Parathyroid adenoma (tissue), 2 donors: ENCODE measurements at regions not wholly inside any gene's neighbourhood (a gene's known extent, or its start where the extent isn't known, plus 50 kb on each side); places are given as distances from the start of the nearest gene placed in this dataset.

Experiments
- H2AFZ ChIP-seq: fragments of 300-600 bp; sonication (generic); one replicate; pipeline ENCODE4 v1.7.0; 2017; ENCODE audit warnings: antibody characterized with exemption, mild to moderate bottlenecking
- H3K27ac ChIP-seq: fragments of 300-600 bp; sonication (generic); one replicate; pipeline ENCODE4 v1.7.0; 2017
- H3K27me3 ChIP-seq: fragments of 300-600 bp; sonication (generic); one replicate; pipeline ENCODE4 v1.7.0; 2017; ENCODE audit warnings: low read length; ENCODE audit not compliant: control insufficient read depth, insufficient read depth
- H3K36me3 ChIP-seq: fragments of 300-600 bp; sonication (generic); one replicate; pipeline ENCODE4 v1.7.0; 2017; ENCODE audit warnings: low read length; ENCODE audit not compliant: control insufficient read depth, insufficient read depth
- H3K4me1 ChIP-seq: fragments of 300-600 bp; sonication (generic); one replicate; pipeline ENCODE4 v1.7.0; 2017; ENCODE audit warnings: control low read depth
- H3K4me2 ChIP-seq: fragments of 300-600 bp; sonication (generic); one replicate; pipeline ENCODE4 v1.7.0; 2017; ENCODE audit warnings: low read length
- H3K4me3 ChIP-seq: fragments of 300-600 bp; sonication (generic); one replicate; pipeline ENCODE4 v1.7.0; 2017; ENCODE audit warnings: low read depth, low read length
- H3K79me2 ChIP-seq: fragments of 300-600 bp; sonication (generic); one replicate; pipeline ENCODE4 v1.7.0; 2017; ENCODE audit warnings: control low read depth
- H3K9ac ChIP-seq: fragments of 300-600 bp; sonication (generic); one replicate; pipeline ENCODE4 v1.7.0; 2017; ENCODE audit warnings: mild to moderate bottlenecking
- H3K9me3 ChIP-seq: fragments of 300-600 bp; sonication (generic); one replicate; pipeline ENCODE4 v1.7.0; 2017; ENCODE audit warnings: low read length; ENCODE audit not compliant: control insufficient read depth
- TF ChIP-seq, protein P1 (sequence below): fragments of 300-600 bp; sonication (generic); IDR thresholded peaks from one replicate; pipeline ENCODE4 v1.7.0; 2017; ENCODE audit warnings: antibody characterized with exemption, mild to moderate bottlenecking
- donor health status: primary hyperparathyroidism.

DNA sequence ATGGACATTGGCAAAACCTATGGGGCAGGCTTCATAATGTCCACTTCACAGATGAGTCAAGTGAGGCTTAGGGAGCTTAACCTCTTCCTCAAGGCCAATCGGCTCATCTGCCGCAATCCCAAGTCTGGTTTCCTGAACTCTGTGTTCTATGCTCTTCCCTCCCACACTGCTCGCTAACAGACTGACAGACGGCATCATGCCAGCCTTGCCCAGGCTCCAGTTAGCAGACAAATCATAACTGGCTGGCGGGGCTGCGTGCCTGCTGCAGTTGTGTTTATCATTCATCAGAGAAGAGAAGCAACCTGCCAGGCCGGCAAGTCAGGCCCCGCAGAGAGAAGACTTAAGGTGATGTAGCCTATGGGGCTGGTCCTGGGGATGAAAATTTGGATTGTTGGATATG lies 216.2 kb upstream of the ASIC2 start:
- Histone ChIP-seq H3K36me3 (no peaks in the 10 kb centered on the region), H3K27me3 (no peaks in the 10 kb centered on the region), H3K4me2 (no peak overlapping the region), H3K4me3 (no peak overlapping the region), H3K27ac (no peak overlapping the region), H3K4me1 (no peaks in the 10 kb centered on the region), H2AFZ (no peak overlapping the region), H3K9ac (no peak overlapping the region), H3K79me2 (no peaks in the 10 kb centered on the region), H3K9me3 (no peaks in the 10 kb centered on the region)
- TF ChIP-seq, protein P1, sequence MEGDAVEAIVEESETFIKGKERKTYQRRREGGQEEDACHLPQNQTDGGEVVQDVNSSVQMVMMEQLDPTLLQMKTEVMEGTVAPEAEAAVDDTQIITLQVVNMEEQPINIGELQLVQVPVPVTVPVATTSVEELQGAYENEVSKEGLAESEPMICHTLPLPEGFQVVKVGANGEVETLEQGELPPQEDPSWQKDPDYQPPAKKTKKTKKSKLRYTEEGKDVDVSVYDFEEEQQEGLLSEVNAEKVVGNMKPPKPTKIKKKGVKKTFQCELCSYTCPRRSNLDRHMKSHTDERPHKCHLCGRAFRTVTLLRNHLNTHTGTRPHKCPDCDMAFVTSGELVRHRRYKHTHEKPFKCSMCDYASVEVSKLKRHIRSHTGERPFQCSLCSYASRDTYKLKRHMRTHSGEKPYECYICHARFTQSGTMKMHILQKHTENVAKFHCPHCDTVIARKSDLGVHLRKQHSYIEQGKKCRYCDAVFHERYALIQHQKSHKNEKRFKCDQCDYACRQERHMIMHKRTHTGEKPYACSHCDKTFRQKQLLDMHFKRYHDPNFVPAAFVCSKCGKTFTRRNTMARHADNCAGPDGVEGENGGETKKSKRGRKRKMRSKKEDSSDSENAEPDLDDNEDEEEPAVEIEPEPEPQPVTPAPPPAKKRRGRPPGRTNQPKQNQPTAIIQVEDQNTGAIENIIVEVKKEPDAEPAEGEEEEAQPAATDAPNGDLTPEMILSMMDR, result no peak

- H3K27ac ChIP-seq, result no peak overlapping the region
- no peak overlapping the region for H3K9ac ChIP-seq
- H3K27me3 ChIP-seq, result no peaks in the 10 kb centered on the region
- H2AFZ ChIP-seq, result no peak overlapping the region
- no peaks in the 10 kb centered on the region for H3K4me1 ChIP-seq
- TF ChIP-seq, protein P1, result no peak
- no peaks in the 10 kb centered on the region for H3K79me2 ChIP-seq
- no peak overlapping the region for H3K4me2 ChIP-seq
- no peak overlapping the region for H3K4me3 ChIP-seq
- no peaks in the 10 kb centered on the region for H3K36me3 ChIP-seq
- no peaks in the 10 kb centered on the region for H3K9me3 ChIP-seq
These were observed 218.6 kb upstream of the ASIC2 start for GRCh38 chr17:33511670-33512069.

DNA sequence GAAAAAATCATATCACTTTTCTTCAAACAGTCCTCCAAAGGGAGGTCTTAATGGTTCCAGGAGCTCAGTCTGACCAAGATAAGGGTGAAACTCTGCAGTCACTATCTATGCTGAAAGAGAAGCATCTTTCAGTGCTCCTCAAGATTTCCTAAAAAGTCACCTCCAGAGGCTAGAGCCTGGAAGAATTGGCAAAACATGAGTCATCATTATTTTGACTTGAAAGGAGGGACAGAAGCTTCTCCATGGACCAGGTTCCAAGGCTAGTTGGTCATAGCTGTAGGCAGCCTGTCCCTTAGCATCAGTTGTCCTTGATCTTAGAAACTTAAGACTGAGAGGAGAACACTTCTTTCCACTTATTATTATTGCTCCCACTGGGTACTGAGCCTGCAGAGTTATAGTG lies 219.0 kb upstream of the ASIC2 start:
- TF ChIP-seq, protein P1, result no peak
- Histone ChIP-seq H3K27me3 (no peaks in the 10 kb centered on the region), H3K4me1 (no peaks in the 10 kb centered on the region), H3K9me3 (no peaks in the 10 kb centered on the region), H3K4me3 (no peak overlapping the region), H3K79me2 (no peaks in the 10 kb centered on the region), H3K9ac (no peak overlapping the region), H2AFZ (no peak overlapping the region), H3K36me3 (no peaks in the 10 kb centered on the region), H3K27ac (no peak overlapping the region), H3K4me2 (no peak overlapping the region)

- H3K4me2 ChIP-seq, result no peak overlapping the region
- H2AFZ ChIP-seq, result no peak overlapping the region
- TF ChIP-seq, protein P1, result no peak
- H3K9ac ChIP-seq, result no peak overlapping the region
- H3K79me2 ChIP-seq, result no peaks in the 10 kb centered on the region
- no peaks in the 10 kb centered on the region for H3K27me3 ChIP-seq
- H3K4me1 ChIP-seq, result no peaks in the 10 kb centered on the region
- H3K4me3 ChIP-seq, result no peak overlapping the region
- H3K27ac ChIP-seq, result no peak overlapping the region
- no peaks in the 10 kb centered on the region for H3K9me3 ChIP-seq
- H3K36me3 ChIP-seq, result no peaks in the 10 kb centered on the region
These were observed 220.7 kb upstream of the ASIC2 start for GRCh38 chr17:33513769-33514168.

GRCh38 chr17:33514369-33514768 lies 221.3 kb upstream of the ASIC2 start:
- TF ChIP-seq, protein P1, result no peak
- Histone ChIP-seq H3K36me3 (no peaks in the 10 kb centered on the region), H3K79me2 (no peaks in the 10 kb centered on the region), H3K27me3 (no peaks in the 10 kb centered on the region), H3K4me3 (no peak overlapping the region), H3K27ac (no peak overlapping the region), H3K4me1 (peaks cover 3% of the 10 kb centered on the region), H2AFZ (no peak overlapping the region), H3K9ac (no peak overlapping the region), H3K9me3 (no peaks in the 10 kb centered on the region), H3K4me2 (no peak overlapping the region)
